NCI-H1436 (cell line): ENCODE measurements at regions not wholly inside any gene's neighbourhood (a gene's known extent, or its start where the extent isn't known, plus 50 kb on each side); places are given as distances from the start of the nearest gene placed in this dataset.
"Not testable (repeated sequence)": the region's sequence is repeated elsewhere in the genome, so short reads cannot be mapped to it uniquely, and the experiment has no call there.

Source experiments
- DNase-seq: peaks from one replicate; lab custom pipeline; 2025; lab: John Stamatoyannopoulos, UW

GRCh38 chr1:96509951-96510350, 211.6 kb upstream of the PTBP2 start:
- no peak for DNase-seq

DNA sequence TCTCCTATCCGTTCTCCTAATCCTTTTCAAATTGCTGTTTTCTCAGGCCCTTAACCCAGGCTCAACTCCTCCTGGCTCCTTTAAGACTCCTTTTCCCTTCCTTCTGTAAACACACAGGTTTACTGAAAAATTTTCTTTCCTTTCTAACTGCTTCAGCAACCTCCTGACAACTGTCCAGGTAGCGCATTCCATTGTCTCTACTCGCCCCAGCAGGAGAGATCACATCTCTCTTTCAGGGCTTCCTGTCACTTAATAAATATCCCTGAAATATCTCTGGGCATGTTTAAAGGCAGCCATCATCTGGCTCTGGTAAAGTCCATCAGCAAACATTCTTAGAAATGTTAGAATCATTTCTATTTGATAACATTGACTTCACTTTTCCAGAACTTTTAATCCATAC, 211.2 kb upstream of the PTBP2 start:
- no peak for DNase-seq

DNA sequence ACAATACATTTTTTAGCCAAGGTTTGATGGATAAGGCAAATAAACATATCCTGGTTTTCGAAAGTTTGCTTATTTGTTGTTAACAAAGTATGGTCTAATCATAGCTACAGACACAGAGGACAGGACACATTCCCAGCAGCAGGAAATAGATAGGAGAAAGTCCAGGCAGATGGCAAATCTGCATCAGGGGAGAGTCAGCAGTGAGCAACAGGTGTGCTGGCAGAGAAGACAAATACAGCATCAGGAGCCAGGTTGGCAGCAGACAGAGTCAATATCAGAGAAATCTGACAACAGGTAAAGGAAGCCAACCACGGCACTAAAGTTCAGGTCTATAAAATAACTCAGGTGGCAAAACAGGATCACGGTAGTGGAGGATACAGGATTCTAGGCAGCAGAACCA, 210.7 kb upstream of the PTBP2 start:
- no peak for DNase-seq

- DNase-seq, result no peak
Observed at GRCh38 chr1:96513136-96513535, 208.4 kb upstream of the PTBP2 start.

GRCh38 chr1:96515430-96515829, 206.2 kb upstream of the PTBP2 start:
- DNase-seq, result no peak

GRCh38 chr1:96515925-96516324, 205.7 kb upstream of the PTBP2 start:
- no peak for DNase-seq

- no peak for DNase-seq
Observed at GRCh38 chr1:96519851-96520578, 201.6 kb upstream of the PTBP2 start.

- DNase-seq, result no peak
Observed at GRCh38 chr1:96520579-96520947, 201.0 kb upstream of the PTBP2 start.

DNA sequence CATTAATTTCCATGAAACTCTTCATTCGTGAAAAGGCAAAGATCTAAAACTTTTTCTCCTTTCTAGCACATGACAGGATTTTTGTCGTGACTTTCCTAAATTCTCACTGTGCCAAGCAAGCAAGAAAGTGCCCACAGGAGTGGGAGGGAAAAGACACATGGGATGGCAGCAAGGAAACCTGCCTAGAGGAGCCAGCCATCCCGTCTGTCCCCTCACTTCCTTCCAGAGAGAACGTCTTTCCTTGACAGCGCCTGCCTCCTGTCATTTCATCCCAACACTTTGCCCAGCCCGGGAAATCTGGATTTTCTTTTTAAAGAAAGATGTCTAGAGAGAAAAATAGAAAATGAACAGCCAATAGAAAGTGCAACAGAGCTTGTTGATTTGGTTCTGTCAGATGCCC, 200.6 kb upstream of the PTBP2 start:
- DNase-seq, result no peak

- no peak for DNase-seq
Observed at GRCh38 chr1:96521994-96522760, 199.4 kb upstream of the PTBP2 start.

DNA sequence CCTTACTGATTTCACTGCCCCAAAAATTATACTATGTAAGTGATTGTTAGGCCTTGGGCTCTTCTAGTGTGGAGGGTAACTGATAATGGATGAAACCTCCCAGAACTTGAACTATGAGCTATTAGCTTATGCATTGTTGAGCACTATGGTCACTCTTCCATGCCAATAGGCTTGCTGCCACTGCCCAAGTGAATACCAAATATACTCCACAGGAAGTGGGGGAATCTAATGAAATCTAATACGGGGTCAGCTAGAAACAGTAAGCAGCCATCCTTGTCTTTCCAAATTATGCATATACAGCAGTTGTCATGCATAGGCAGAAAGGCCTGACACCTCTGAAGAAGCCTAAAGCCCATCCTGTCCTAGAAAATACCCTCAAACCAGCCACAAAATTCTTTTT, 198.7 kb upstream of the PTBP2 start:
- DNase-seq, result no peak

GRCh38 chr1:96524100-96524499, 197.5 kb upstream of the PTBP2 start:
- no peak for DNase-seq

GRCh38 chr1:96525657-96526557, 195.7 kb upstream of the PTBP2 start:
- no peak for DNase-seq

DNA sequence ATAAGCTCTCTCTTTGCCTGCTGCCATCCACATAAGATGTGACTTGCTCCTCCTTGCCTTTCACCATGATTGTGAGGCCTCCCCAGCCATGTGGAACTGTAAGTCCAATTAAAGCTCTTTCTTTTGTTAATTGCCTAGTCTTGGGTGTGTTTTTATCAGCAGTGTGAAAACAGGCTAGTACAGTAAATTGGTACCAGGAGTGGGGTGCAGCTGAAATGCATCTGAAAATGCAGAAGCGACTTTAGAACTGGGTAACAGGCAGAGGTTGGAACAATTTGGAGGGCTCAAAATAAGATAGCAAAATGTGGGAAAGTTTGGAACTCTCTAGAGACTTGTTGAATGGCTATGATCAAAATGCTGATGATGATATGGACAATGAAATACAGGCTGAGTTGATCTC, 192.9 kb upstream of the PTBP2 start:
- DNase-seq, result not testable (repeated sequence)

- DNase-seq, result no peak
Observed at GRCh38 chr1:96533820-96534219, 187.8 kb upstream of the PTBP2 start.

GRCh38 chr1:96536581-96536980, 185.0 kb upstream of the PTBP2 start:
- no peak for DNase-seq

DNA sequence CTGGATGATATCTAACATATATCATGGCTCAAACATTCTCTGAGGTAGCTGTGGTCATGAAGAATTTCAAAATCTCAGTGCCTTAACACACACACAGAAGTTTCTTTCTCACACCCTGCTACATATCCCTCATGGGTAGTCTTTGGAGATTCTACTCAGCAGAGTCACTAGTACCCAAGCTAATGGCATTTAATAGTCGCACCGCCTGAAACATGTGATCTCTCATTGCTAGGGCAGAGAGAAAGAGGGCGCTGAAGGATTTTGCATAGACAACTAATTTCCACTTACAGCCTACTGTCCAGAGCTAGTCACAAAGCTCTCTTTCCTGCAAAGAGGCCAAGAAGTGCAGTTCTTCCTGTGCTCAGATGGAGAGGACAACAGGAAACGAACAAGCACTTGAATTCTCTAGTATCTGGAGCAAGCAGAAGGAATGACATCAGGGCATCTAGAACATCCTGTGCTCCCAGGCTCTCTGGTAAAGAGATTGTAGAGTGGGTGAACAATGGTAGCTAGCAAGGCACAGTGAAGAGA, 183.4 kb upstream of the PTBP2 start:
- DNase-seq, result no peak

DNA sequence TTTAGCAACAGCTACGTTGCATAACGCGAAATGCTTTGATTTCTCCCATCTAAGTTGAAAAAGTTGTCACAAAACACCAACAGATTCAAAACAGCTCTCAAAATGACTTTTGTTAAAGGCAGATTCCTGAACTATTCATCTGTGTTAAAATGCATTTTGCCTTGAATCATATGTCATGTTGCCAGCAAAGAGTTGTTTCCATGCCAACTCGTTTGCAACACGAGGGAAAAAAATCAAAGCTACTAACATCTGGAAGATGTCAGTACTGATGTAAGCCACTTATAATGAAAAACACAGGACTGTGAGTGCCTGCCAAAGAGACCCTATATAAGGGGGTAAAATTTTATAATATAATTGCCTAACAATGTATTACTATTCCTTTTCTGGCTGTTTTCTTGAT, 182.7 kb upstream of the PTBP2 start:
- no peak for DNase-seq

DNA sequence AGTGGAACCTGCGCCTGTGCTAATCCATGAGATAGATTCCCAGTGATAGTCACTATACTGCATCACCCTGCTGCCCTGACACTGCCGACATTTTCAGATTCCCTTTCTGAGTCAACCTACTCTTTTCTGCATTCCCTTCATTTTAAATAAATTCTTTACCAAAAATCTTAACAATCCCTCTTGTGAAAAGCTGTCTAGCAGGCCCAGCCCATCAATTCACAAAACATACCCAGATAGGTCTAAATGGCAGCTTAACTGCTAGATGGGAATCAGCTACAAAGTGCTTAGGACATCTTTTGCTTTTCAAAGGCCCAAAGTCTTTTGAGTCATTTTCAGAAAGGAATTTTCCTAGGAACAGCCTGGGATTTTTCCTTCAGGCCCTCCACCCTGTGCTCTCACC, 180.1 kb upstream of the PTBP2 start:
- no peak for DNase-seq

DNA sequence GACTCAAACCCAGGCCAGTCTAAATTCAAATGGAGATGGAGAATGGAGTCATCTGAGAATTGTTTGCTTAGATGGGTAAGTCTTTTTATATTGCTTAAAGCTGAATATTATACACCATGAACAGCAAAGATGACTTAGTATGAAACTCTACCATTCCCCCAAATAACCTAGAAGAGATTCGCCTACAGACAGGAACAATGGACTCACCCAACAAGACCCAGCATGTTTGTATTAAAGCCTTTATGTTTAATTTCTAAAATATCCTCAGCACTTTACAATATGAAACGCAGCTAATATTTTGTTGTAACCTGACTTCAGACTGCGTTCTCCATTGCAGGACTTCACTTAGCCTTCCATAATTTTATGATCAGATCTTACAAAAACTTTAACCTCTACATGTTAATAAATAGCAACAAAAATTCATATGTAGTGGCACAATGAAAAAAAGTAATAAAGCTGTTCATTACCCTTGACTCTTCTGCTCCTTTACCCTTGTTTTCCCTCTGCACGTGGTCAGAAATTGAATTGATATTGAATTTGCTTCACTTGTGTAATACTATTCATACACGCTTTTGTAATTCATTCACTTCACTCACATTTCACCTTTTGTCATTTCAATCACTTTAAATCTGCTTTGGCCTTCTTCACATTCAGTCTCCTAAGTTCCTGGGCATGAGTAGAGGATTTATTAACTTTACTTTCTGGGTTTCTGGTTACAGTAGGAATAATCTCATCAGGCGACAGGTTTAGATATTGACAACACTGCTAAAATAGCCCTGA, 177.3 kb upstream of the PTBP2 start:
- DNase-seq, result no peak

- DNase-seq, result no peak
Observed at GRCh38 chr1:96544831-96545221, 176.8 kb upstream of the PTBP2 start.
